Osteocyte (in vitro differentiated cells): ENCODE measurements at regions not wholly inside any gene's neighbourhood (a gene's known extent, or its start where the extent isn't known, plus 50 kb on each side); places are given as distances from the start of the nearest gene placed in this dataset.

ENCODE experiments used
- DNase-seq: peaks from one replicate; pipeline ENCODE4 v3.0.0; 2021; ENCODE audit warnings: mixed read lengths; ENCODE audit not compliant: unreplicated experiment; ENCODE audit errors: extremely low spot score
- H3K27ac Mint-ChIP-seq: one replicate; pipeline ENCODE4 v1.8.0; 2021; ENCODE audit warnings: mild to moderate bottlenecking, mixed read lengths; ENCODE audit not compliant: unreplicated experiment
- H3K27me3 Mint-ChIP-seq: one replicate; pipeline ENCODE4 v1.8.0; 2021; ENCODE audit warnings: mixed read lengths; ENCODE audit not compliant: unreplicated experiment
- H3K36me3 Mint-ChIP-seq: one replicate; pipeline ENCODE4 v1.8.0; 2021; ENCODE audit warnings: mixed read lengths; ENCODE audit not compliant: unreplicated experiment
- H3K4me1 Mint-ChIP-seq: one replicate; pipeline ENCODE4 v1.8.0; 2021; ENCODE audit warnings: mixed read lengths; ENCODE audit not compliant: unreplicated experiment
- H3K4me3 Mint-ChIP-seq: one replicate; pipeline ENCODE4 v1.8.0; 2021; ENCODE audit warnings: mild to moderate bottlenecking, moderate library complexity, mixed read lengths; ENCODE audit not compliant: unreplicated experiment
- H3K9me3 Mint-ChIP-seq: one replicate; pipeline ENCODE4 v1.8.0; 2021; ENCODE audit warnings: mixed read lengths; ENCODE audit not compliant: unreplicated experiment
- CTCF ChIP-seq: fragments of 200-600 bp; sonication (generic); IDR thresholded peaks from 2 replicates; pipeline ENCODE4 v1.5.0; 2021; ENCODE audit warnings: antibody characterized with exemption, mild to moderate bottlenecking, moderate library complexity

- no peak for TF ChIP-seq CTCF
- Mint-ChIP-seq H3K27ac (no peak overlapping the region), H3K9me3 (no peaks in the 10 kb centered on the region), H3K36me3 (no peaks in the 10 kb centered on the region), H3K4me1 (no peaks in the 10 kb centered on the region), H3K4me3 (no peak overlapping the region), H3K27me3 (peaks cover 2% of the 10 kb centered on the region)
- DNase-seq: no peak
Observed at GRCh38 chr1:221344693-221345092, 397.2 kb downstream of the DUSP10 start.

- H3K36me3 Mint-ChIP-seq: no peaks in the 10 kb centered on the region
- TF ChIP-seq CTCF: no peak
- H3K4me1 Mint-ChIP-seq: no peaks in the 10 kb centered on the region
- H3K9me3 Mint-ChIP-seq: no peaks in the 10 kb centered on the region
- peaks cover 2% of the 10 kb centered on the region for H3K27me3 Mint-ChIP-seq
- no peak overlapping the region for H3K27ac Mint-ChIP-seq
- no peak for DNase-seq
- no peak overlapping the region for H3K4me3 Mint-ChIP-seq
Observed at GRCh38 chr1:221347706-221348105, 394.2 kb downstream of the DUSP10 start.

GRCh38 chr1:221350091-221350490 is 391.8 kb downstream of the DUSP10 start:
- no peak overlapping the region for H3K4me3 Mint-ChIP-seq
- DNase-seq: no peak
- H3K27me3 Mint-ChIP-seq: peaks cover 2% of the 10 kb centered on the region
- H3K4me1 Mint-ChIP-seq: no peaks in the 10 kb centered on the region
- H3K9me3 Mint-ChIP-seq: no peaks in the 10 kb centered on the region
- TF ChIP-seq CTCF: no peak
- H3K27ac Mint-ChIP-seq: no peak overlapping the region
- H3K36me3 Mint-ChIP-seq: no peaks in the 10 kb centered on the region

- no peak overlapping the region for H3K27ac Mint-ChIP-seq
- H3K9me3 Mint-ChIP-seq: no peaks in the 10 kb centered on the region
- no peak for TF ChIP-seq CTCF
- no peaks in the 10 kb centered on the region for H3K36me3 Mint-ChIP-seq
- no peak for DNase-seq
- no peaks in the 10 kb centered on the region for H3K4me1 Mint-ChIP-seq
- H3K4me3 Mint-ChIP-seq: no peak overlapping the region
- no peaks in the 10 kb centered on the region for H3K27me3 Mint-ChIP-seq
Observed at GRCh38 chr1:221356693-221357092, 385.2 kb downstream of the DUSP10 start.

- no peaks in the 10 kb centered on the region for H3K36me3 Mint-ChIP-seq
Observed at GRCh38 chr1:221363039-221363438, 378.9 kb downstream of the DUSP10 start.

More at GRCh38 chr1:221363039-221363438, 378.9 kb downstream of the DUSP10 start:
- Mint-ChIP-seq H3K27ac (no peak overlapping the region), H3K9me3 (no peaks in the 10 kb centered on the region), H3K27me3 (peaks cover 13% of the 10 kb centered on the region), H3K4me1 (no peaks in the 10 kb centered on the region), H3K4me3 (no peak overlapping the region)
- DNase-seq: no peak
- TF ChIP-seq CTCF: no peak
